ENCODE measurements at regions not wholly inside any gene's neighbourhood (a gene's known extent, or its start where the extent isn't known, plus 50 kb on each side); places are given as distances from the start of the nearest gene placed in this dataset.

GRCh38 chr2:181188605-181189004 is 208.2 kb downstream of the UBE2E3 start:
- TF ChIP-seq, protein P1, sequence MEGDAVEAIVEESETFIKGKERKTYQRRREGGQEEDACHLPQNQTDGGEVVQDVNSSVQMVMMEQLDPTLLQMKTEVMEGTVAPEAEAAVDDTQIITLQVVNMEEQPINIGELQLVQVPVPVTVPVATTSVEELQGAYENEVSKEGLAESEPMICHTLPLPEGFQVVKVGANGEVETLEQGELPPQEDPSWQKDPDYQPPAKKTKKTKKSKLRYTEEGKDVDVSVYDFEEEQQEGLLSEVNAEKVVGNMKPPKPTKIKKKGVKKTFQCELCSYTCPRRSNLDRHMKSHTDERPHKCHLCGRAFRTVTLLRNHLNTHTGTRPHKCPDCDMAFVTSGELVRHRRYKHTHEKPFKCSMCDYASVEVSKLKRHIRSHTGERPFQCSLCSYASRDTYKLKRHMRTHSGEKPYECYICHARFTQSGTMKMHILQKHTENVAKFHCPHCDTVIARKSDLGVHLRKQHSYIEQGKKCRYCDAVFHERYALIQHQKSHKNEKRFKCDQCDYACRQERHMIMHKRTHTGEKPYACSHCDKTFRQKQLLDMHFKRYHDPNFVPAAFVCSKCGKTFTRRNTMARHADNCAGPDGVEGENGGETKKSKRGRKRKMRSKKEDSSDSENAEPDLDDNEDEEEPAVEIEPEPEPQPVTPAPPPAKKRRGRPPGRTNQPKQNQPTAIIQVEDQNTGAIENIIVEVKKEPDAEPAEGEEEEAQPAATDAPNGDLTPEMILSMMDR (conservative IDR thresholded peaks at IDR 0.05) = no peak
- TF ChIP-seq EZH2 (IDR thresholded peaks at IDR 0.05; ENCODE audit: low read depth) = no peak
